GM18873 (cell line): ENCODE measurements at regions not wholly inside any gene's neighbourhood (a gene's known extent, or its start where the extent isn't known, plus 50 kb on each side); places are given as distances from the start of the nearest gene placed in this dataset.
"Not testable (repeated sequence)": the region's sequence is repeated elsewhere in the genome, so short reads cannot be mapped to it uniquely, and the experiment has no call there.

Experiments
- ATAC-seq: cut with Tn5 transposase; IDR thresholded peaks from one replicate; pipeline ENCODE4 v1.9.1; 2021; ENCODE audit warnings: mild to moderate bottlenecking, moderate library complexity, moderate number of reproducible peaks; ENCODE audit not compliant: unreplicated experiment, low FRiP score

GRCh38 chr11:96681019-96681716 is 291.4 kb downstream of the JRKL start:
- no peak for ATAC-seq

GRCh38 chr11:96694338-96694737 is 304.5 kb downstream of the JRKL start:
- no peak for ATAC-seq

- ATAC-seq = no peak
Measured at GRCh38 chr11:96696731-96697130, 306.9 kb downstream of the JRKL start.

GRCh38 chr11:96697466-96697865 is 307.7 kb downstream of the JRKL start:
- no peak for ATAC-seq

GRCh38 chr11:96704847-96705246 is 315.0 kb downstream of the JRKL start:
- ATAC-seq = no peak

- no peak for ATAC-seq
Measured at GRCh38 chr11:96706761-96707160, 316.9 kb downstream of the JRKL start.

- no peak for ATAC-seq
Measured at GRCh38 chr11:96707273-96707672, 317.5 kb downstream of the JRKL start.

GRCh38 chr11:96708219-96708878 is 318.5 kb downstream of the JRKL start:
- no peak for ATAC-seq

GRCh38 chr11:96713301-96713700 is 323.5 kb downstream of the JRKL start:
- ATAC-seq = no peak

GRCh38 chr11:96714689-96715088 is 324.9 kb downstream of the JRKL start:
- ATAC-seq = no peak

- ATAC-seq = no peak
Measured at GRCh38 chr11:96715208-96715607, 325.4 kb downstream of the JRKL start.

- ATAC-seq = no peak
Measured at GRCh38 chr11:96736601-96737000, 346.8 kb downstream of the JRKL start.

- no peak for ATAC-seq
Measured at GRCh38 chr11:96738311-96738710, 348.5 kb downstream of the JRKL start.

GRCh38 chr11:96741068-96741467 is 351.3 kb downstream of the JRKL start:
- ATAC-seq = no peak

GRCh38 chr11:96744697-96745096 is 354.9 kb downstream of the JRKL start:
- ATAC-seq = no peak

- no peak for ATAC-seq
Measured at GRCh38 chr11:96748639-96749370, 359.0 kb downstream of the JRKL start.

- not testable (repeated sequence) for ATAC-seq
Measured at GRCh38 chr11:96751807-96752206, 362.0 kb downstream of the JRKL start.

- ATAC-seq = no peak
Measured at GRCh38 chr11:96752221-96752620, 362.4 kb downstream of the JRKL start.

- no peak for ATAC-seq
Measured at GRCh38 chr11:96753997-96754396, 364.2 kb downstream of the JRKL start.

GRCh38 chr11:96755209-96755608 is 365.4 kb downstream of the JRKL start:
- ATAC-seq = no peak

- no peak for ATAC-seq
Measured at GRCh38 chr11:96755752-96756151, 365.9 kb downstream of the JRKL start.

- no peak for ATAC-seq
Measured at GRCh38 chr11:96758957-96759356, 369.1 kb downstream of the JRKL start.
